ENCODE measurements at regions not wholly inside any gene's neighbourhood (a gene's known extent, or its start where the extent isn't known, plus 50 kb on each side); places are given as distances from the start of the nearest gene placed in this dataset.

DNA sequence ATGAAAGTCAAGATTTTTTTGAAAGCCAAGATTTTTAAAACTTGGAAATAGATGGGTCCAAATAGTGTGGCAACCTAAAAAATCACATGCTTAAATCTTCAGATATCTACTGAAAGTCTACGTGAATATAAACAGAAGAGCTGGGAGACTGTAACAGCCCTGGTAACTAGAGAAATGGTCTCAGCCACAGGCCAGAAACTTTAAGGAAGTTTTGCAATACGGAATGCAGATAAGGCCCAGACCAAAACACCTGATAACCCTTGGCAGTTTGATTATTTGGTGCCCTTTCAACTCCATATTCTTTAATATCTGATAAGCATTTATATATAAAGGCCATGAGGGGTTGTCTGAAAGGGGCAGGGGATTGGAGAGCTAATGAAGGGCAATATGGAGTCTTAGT is 537.3 kb upstream of the TGFBR2 start:
- DNase-seq, result no peak

DNA sequence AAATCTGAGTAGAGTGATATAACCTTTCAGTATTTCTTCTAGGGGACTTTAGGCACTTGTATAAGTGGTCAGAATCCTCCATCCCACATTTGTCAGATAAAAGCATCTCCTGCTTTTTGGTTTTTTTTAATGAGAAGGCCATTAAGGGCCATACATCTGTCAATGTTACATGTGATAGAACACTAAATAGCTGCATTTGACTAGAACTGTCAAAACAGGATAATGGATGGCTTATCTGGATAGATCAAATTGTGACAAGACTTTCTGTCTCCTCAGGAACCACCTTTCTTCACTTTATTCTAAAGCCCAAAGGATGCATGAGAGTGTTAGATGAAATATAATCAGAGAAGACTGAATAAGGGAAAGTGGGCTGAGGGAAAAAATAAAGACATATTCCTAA is 533.4 kb upstream of the TGFBR2 start:
- no peak for DNase-seq

DNA sequence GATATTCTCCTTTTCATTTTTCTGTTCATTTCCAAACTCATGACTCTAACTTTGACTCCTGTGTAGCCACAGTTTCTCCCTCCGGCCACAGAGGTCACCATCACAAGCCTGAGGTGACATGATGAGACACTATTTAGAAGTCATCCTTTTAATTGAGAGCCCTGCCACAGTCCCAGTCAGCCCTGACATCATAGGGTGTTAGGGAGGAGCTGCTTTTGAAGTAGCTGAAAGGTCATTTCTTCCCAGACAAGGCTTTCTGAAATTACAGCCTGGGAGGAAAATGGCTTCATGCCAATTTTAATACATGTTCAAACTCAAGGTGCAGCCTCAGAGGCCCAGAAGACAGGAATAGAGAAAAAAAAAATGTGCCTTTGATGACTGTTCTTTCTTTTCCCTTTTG is 532.8 kb upstream of the TGFBR2 start:
- DNase-seq, result no peak

DNA sequence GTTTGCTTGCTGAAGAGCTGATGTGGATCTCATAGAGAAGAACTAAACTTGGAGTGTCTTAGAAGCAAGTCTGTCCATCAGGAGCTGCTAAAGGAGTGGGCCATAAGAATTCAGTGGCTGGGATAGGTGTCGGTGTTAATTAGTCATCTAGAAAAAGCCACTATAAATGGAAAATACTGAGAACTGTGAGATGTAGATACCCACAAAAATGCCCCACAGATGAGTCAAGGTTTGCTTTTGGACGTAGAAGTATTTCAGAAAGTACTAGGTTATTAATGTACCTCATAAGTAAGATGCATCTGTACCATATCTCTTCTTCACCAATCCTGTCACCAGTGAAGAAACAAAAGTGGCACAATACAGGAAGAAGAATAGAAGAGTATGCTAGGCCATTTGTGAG is 530.9 kb upstream of the TGFBR2 start:
- DNase-seq, result no peak

DNA sequence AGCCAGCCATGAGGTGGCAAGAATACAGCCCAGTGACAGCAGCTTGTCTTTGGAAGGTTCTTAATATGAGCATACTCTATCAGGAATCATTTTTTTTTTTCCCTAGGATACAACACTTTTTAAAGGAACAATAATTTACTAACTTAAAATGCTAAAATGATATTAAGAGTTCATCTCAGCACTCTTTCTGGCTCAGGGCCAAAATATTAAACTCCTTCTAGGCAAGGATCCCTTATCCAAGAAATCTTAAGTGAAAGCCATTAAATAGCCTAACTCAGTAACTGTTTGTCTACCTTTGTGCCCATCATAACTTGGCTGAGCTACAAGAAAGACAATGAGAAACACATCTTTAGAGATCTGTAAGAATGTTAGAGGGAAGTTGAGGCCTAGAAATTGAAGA is 529.5 kb upstream of the TGFBR2 start:
- no peak for DNase-seq

DNA sequence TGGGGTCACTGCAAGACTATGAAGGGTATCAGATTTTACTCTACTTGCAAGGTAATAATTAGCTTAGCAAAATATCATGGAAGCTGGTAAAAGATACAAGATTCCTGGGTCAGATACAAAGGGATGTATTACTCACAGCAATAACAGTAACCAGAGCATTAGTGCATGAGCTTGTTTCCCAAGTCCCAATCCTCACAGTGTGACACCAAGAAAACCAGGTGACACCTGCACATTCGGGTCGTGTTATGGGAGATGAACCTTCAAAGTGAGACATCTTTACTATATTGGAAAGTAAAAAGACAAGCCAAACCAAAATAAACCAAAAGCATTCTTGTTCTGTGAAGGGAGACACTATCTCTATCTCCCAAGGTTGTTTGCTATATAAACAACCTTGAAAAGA is 528.7 kb upstream of the TGFBR2 start:
- DNase-seq, result no peak

DNA sequence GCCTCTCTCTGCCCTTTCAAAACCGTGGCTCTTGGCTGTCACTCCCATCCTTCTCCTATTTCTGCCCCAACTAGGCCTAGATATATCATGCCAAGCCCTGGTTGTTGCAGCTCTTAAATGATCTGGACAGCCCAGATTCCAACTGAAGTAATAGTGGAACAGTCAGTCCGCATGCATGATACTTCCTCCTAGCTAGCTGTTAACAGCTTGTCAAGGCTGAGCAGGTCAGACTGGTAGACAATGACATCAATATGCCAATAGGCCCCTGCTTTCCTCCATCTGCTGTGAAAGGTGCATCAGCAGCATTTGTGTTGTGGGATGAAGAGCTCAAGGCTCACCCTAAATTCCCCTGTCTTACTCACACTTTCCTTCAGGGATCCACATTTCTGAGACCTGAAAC is 527.7 kb upstream of the TGFBR2 start:
- no peak for DNase-seq

DNA sequence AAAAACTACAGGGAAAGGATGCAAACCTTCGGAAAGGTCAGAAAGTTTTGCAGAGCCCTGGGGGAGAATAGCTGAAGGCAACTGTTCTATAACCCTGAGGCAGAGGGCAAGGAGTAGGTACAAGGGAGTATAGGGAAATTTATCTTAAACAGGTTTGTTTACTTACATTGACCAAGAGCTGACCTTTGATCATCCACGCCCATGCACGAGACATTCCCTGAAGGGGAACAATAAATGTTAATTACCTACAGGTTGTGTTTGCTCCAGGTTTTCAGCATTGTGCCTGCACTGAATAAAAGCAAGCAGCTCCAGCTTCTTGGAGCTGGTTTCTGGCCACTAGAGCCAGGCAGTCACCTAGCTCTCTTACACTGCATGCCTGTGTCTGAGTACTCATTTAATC is 524.5 kb upstream of the TGFBR2 start:
- no peak for DNase-seq

DNA sequence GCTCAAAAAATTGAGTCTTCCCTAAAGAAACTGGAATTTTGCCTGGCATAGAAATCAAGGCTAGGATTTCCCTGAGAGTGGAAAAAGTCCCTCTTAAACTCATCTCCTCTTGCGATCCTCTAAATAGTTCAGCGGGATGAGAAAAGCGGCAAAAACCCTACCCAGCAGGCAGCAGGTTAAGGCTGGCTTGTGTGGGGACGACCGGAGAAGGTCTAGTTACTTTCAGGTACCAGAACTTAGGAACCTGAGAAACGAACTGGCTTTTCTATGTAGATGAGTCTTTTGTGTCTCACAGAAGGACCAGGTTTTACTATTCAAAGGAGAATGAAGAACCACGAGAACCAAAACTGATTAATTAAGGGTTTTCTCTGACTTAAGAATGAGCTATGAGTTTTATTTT is 523.7 kb upstream of the TGFBR2 start:
- no peak for DNase-seq

DNA sequence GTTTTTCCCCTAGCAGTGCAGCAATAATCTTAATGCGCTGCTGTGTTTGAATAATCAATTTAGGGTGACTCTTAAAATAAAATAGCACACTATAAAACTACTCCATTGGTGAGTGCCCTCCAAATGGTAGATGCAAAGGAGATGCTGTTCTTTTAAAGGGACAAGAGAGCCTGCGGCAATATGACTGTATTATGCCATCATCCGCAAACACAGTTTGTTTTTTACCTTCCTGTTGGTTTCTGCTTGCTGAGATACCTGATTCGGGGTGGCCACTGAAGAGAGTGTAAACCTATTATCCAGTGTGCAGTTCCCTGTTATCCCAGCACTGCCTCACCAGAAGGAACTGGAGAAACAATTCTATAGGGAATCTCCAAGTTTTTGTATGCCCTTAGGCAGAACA is 523.1 kb upstream of the TGFBR2 start:
- DNase-seq, result no peak

DNA sequence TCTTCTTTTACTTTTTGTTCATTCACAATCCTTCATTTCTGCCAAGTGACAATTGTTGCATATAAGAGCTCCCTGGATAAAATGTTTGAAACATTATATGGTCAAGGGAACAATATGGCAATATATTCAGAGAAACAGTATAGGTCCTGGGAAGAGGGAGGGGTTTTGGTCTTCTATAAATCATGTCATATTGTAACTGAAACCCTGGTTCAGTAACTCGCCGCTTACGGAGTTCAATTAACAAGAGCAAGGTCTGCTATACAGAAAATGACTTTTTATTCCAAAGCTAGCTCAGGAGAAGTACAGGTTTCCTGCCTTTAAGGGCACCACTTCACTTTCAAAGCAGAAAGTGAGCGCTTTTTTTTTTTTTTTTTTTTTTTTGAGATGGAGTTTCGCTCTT is 522.1 kb upstream of the TGFBR2 start:
- DNase-seq, result no peak

DNA sequence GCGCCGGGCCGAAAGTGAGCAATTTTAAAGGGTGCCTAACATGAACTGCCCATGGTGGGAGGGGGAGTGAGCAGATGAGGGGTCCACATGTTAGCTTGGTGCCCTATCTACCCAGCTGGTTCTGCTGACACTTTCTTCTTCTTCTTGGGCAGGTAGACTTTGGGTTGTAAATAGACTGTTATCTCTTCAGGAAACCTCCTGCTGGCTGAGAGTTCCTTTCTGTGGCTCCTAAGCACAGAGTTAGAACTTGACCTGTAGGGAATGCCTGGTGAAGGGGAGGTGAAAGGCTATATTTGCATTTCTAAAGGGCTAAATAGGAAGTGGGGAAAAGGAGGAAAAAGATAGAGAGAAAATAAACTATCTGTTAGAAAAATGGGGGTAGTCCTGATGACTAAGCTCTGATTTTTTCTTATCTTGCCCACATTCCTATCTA is 521.4 kb upstream of the TGFBR2 start:
- no peak for DNase-seq

DNA sequence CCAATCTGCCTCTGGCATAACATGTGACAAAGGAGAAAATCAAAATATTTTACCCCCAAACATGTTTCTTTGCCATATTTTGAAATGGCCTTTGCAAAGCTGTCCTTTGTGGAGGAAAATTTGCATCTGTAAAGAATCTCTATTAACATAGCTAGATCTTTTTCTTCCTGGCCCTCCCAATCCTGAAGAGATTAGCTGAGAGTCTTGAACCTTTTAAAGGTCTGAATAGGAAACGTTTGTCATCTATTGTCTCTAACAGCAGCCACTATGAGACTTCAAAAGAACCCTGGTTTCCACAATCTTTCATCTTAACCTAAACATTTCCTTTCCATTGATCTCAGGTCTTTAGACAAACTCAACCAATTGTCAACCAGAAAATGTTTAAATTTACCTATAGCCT is 520.9 kb upstream of the TGFBR2 start:
- DNase-seq, result no peak

DNA sequence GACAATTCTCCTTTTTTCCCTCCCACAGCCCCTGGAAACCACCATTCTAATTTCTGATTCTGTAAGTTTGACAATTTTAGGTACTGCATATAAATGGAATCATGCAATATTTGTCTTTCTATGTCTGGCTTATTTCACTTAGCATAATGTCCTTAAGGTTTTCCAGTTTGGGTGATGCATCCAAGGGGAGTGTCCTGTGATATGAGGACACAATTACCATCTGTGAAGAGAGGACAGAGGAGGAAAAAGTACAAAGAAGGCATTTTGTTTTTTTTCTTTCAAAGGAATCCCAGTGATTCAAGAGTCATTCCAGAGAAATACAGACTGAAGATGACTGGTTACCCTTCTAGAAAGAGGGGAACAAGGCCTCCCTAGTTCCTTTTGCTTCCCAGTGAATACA is 514.7 kb upstream of the TGFBR2 start:
- DNase-seq, result no peak

DNA sequence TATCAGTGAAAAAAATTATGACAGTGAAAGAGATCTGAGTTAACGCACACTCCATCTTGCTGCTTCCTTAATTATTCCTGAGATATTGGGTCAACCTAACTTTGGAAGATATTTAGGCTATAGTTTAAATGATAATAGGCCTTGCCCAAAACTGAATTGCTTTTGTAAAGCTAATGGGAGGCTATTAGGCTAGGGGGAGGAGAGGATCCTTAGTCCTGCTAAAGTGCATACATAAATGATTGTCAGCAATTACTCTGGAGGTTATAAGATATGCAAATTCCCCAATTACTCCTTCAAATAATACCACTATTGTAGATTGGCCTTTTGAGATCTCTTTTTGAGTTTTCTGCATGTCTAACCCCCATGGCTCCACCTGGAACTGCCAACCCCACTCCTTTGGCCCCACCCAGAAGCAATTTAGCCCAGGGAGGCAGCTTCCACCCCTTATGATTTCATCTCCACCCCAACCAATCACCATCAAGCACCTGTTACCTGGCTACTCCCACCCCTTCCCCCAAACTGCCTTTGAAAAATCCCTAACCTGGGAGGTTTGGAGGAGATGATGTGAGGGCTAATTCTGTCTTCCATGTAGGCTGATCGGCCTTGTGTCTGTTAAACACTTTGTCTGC is 509.3 kb upstream of the TGFBR2 start:
- no peak for DNase-seq

DNA sequence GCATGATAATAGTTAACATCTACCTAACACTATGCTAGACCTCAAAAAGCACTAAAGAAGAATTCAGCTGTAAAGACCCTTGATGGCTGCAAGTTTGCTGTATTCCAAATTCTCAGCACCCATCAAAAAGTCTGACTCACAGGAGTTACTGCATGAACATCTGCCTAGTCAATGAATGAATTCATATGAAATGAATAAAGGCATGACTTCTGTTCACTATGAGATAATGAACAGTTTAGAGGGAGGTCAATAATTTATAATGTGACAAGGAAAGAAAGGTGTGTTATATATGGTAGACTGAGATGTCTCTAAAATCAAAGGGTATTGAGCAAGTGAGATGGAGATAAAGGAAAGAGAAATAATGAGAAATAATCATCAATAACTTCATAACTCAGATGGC is 508.2 kb upstream of the TGFBR2 start:
- DNase-seq, result no peak

DNA sequence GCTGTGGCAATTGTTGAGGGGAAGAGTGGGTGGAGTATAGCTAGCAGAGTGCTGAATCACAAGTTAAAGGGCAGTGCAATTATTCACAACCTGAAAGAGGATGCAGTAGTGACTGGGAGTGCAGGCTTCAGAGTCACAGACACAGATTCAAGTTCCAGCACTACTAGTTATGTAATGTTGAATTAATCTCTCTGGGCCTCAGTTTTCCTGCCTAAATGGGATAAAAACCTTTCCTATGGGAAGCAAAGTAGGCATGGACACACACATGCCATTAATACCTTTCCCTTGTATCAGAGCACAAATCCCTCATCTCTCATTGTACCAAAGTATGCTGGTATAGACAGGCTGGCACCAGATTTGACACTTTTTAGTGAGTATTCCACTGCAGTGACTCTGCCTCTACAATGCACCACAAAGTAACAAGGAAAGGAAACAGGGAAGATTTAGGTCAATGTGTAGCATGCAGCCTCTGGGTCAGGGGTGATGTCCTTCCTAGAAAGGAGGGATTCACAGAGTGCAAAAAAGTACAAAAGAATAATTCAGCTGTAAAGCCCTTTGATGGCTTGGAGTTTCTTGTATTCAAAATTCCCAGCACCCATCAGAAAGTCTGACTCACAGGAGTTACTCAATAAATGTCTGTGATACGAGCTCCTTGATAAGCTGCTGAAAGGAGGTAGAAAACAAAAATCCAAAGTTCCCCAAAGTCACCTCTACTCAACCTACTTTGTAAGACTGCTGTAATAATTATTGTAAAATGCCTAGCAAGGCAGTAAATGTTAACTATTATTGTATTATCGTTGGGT is 507.5 kb upstream of the TGFBR2 start:
- no peak for DNase-seq

DNA sequence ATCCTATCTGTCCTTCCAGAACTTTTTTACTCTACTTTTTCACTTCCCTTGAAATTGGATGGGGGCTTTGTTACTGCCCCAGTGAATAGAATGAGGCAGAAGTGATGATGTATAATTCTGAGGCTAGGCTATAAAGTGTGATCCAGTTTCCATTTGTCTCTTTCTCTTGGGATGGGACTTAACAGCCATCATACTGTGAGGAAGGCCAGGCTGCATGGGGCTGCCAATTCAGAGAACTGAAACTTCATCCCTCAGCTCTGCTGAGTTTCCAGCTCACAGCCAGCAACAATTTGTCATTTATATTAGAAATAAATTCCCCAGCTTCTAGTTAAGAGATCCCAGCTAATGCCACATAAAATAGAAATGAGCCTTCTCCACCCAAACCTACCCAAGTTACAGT is 504.0 kb upstream of the TGFBR2 start:
- no peak for DNase-seq

DNA sequence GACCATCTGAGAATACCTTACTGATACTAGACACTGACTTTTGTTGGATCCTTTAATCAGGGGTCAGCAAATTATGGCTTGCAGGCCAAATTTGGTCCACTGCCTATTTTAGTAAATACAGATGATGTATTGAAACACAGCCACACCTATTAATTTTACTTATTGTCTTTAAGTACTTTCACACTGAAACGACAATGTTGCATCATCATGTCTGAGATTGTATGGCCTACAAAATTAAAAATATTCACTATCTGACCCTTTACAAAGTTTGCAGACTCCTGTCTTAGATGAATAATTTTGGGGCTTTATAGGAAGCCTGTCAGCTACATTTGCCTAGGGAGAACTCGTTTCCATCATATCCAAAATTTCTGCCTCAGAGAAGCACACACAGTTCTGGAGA is 503.2 kb upstream of the TGFBR2 start:
- no peak for DNase-seq

DNA sequence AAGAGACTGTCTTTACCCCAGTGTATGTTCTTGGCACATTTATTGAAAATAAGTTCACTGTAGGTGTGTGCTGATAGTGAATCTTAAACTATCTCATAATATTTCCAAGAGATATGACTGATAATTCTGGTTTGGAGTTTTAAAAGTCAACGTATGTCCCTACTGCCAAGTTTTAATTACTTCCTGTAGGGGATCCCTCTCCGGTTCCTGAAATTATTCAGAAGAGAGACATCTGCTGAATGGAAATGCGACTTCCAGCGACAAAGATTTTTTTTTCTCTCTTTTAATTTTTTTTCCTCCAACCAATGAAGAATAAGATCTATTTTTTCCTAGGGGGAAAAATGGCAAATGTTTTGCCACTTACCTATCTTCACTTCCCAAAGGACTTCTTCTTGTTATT is 498.9 kb upstream of the TGFBR2 start:
- DNase-seq, result no peak

DNA sequence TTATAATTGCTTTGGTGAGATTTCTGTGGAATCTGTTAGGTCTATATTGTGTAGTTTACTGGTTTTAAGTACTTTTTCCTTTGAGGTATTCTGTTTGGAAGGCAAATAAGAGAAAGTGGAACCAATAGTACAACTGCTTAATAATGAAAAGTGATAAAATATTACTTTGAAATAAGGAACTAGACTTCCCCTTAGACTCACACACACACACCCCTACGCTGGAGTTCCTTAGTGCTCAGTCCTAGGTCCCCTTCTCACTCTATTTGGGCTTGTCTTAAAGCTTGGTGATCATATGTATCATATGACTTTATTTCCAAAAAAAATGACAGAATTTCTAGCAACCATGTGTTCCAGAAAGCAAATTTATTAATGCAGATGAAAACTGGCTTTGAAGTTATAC is 494.0 kb upstream of the TGFBR2 start:
- no peak for DNase-seq

DNA sequence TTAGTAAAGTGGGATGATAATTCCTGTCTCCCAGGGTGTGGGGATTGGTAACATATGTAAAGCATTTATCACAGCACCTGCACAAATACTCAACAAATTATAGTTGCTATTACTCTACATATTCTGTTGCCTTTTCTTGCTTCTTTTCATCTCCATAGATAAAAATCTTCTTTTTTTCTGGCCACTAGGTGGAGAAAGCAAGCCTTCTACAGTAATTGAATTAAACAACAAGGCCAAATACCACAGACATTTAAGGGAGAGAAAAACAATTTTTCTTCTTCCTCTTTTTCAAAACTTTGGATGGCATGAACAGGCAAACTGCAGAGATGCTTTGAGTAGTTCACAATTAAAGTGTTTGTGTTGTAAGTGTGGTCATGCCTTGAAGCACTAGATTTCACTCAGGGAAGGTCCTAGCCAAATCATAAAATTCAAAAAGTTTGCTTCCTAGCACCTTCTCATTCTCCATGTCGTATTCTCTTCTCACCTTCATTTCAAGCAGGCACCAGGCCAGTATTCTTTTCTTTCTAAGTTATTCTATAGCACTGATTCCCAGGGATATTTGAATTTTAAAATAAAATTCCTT is 493.4 kb upstream of the TGFBR2 start:
- DNase-seq, result no peak

DNA sequence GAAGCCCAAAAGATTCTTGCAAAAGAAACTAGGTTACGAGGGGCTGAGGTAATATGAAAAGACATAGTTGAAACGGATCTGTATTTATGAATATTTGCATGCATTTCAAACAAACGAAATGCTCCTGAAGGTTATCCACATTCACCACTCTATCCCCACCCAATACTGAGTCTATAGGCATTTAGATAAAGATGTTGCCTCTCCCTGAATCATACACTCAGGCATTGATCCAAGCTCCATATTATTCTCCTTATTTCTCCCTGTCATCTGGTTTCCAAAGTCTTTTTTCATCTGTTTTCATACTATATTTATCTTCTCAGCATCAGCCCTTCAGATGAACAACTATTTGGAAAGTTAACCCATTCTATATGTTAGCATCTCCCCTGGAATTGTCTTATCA is 492.5 kb upstream of the TGFBR2 start:
- no peak for DNase-seq

DNA sequence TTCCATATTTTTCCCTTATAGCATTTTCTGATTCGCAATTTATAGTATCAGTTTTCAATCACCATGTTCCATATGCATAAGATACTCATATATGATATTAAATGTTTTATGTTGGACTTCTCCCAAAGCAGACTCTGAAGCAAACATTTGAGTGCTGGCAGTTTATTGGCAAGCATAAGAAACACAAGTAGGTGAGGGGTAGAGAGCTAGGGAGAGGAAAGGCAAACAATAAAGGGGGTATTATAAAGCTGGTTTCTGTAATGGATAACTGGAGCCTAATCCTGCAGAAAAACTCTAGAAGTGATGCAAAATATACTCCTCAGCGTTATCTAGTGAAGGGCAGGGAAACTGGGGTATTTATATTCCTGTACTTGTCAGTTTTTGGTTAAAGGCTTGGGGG is 491.5 kb upstream of the TGFBR2 start:
- no peak for DNase-seq

DNA sequence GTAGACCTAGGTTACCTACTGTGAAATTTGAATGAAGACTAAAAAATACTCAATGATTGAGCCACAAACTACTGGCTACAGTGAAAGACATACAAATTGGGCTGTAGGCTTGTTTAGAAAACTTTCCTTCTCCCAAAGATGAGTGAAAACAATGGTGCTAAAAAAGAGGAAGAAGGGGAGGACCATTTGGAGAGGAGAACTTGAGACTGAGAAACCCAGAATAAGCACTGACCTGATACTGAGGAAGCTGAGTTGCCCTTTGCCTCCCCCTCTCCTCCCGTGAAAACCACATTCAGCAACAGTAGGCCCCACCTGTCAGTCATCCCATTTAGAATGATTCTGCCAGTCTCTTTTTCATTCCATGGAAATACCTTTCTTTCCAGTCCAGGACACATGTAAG is 484.0 kb upstream of the TGFBR2 start:
- no peak for DNase-seq
